ENCODE measurements at regions not wholly inside any gene's neighbourhood (a gene's known extent, or its start where the extent isn't known, plus 50 kb on each side); places are given as distances from the start of the nearest gene placed in this dataset.
"Not testable (repeated sequence)": the region's sequence is repeated elsewhere in the genome, so short reads cannot be mapped to it uniquely, and the experiment has no call there.

DNA sequence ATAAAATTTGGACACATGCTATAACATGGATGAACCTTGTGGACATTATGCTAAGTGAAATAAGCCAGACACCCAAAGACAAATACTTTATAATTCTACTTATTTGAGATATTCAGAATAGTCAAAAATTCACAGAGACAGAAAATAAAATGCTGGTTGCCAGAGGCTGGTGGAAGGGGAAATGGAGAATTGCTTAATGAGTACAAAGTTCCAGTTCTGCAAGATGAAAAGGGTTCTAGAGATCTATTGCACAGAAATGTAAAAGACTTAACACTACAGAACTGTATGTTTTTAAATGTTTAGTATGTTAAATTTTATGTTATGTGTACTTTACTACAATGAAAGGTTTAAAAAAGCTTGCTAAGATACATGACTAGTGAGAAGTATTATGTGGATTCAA is 344.8 kb downstream of the CNTN3 start:
- DNase-seq = no peak

DNA sequence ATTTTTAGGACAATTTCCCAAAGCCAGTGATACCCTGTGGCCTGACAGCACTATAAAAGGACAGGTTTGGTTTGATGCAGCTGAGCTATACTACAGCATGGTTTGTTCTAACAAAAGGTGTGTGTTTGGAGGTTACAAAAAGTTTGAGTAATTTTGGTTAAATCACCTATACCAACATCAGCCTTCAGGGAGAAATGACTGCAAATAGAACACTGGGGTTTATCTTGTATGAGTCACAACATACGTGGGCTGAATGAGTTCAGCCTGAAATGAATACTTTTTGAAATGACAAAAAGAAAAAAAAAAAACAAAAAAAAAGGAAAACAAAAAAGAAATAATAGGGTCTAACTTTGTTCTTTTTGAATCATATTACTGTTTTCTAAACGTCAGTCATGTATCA is 345.7 kb downstream of the CNTN3 start:
- no peak for DNase-seq

DNA sequence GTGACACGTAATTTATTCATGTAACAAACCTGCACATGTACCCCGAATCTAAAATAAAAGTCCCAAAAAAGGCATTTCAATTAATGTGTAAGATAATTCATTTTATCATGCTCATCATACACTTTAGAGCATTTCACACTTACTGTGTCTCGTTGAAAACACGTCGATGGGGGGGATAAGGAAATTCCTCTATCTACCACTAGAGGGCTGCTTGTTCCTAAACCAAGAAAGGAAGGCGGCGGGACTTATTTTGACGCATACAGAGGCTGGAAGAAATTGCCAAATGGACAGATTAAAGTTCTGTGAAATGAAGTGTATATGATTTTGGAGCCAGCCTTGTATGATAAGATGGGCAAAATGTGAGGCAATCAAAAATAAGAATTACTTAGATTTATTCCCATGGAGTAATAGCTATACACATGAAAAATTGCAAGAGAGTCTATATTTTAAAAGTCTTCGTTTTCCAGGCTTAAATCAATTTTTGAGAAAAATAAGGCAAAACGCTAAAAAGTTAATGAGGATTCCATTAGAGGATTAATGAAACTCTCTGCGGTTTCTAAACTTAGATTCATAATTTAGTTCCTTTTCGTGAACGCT is 346.8 kb downstream of the CNTN3 start:
- peak in 1 of 5 experiments; percentile 27 for DNase-seq

DNA sequence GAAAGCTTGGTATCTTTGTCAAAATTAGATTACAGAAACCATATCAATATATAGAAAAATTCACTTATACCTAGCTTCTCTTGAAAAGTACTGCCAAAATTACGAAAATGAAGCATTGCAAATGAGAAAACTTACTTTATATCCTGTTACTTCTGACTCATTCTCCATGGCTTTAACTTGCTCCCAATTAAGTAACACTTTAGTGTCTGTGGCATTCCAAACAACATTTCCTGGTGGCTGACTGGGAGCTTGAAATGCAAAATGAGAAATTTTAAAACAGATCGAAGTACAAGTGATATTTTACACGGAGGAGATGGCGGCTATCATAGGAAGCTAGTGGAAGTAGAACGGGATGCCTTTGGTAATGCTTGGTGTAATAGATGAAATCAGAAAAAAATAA is 347.3 kb downstream of the CNTN3 start:
- no peak for DNase-seq

DNA sequence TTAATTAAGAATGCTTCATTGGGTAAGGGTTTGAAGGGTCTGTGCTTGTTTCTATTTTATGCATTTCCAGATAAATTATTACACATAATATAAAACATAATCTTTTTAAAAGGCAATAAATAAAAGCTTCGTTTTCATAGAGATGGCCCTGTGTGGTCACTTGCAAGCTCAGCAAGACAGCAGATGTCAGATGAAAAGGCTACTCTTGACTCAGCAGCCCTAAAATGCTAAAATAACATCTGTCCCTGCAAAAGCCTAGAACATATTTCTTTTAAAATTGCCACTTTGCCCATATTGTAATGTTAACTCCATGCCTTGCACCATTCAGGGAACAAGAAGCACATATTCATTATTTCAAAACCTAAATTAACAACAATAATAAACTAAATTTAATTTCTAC is 349.4 kb downstream of the CNTN3 start:
- no peak for DNase-seq

DNA sequence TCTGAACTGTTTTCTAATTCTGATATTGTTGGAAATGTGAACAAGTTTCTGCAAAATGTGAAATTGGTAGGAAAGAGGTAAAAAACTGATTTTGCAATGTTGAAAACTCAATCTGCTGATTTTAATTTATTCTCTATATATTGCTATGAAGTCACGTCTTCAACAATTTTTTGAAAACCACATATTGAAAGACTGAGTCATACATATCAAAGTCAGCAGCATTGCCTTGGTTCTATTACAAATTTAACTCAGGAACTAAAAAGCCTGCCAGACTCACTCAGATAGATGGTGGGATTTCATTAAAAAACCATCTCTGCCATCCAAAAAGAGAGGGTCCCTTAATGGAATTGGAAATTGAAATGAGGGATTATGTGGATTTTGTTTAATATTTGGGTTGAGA is 351.4 kb downstream of the CNTN3 start:
- DNase-seq = no peak

DNA sequence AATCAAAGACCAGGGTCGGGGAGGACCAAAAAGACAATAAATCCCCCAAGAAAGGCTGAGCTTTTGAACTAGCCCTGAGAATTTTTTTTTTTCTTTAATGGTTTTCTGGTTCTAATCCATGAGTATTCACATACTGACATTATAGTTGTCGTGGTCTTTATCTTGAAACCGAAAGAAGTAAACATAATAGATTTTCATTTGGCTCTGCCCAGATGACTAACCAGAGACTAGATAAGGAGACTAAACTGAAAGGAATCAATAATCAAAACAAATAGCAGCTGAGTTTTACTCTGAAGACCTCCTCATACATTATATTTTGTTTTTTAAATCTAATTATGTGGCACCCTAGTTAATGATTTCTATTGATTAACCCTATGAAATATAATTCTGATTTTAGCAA is 381.4 kb downstream of the CNTN3 start:
- DNase-seq = no peak

DNA sequence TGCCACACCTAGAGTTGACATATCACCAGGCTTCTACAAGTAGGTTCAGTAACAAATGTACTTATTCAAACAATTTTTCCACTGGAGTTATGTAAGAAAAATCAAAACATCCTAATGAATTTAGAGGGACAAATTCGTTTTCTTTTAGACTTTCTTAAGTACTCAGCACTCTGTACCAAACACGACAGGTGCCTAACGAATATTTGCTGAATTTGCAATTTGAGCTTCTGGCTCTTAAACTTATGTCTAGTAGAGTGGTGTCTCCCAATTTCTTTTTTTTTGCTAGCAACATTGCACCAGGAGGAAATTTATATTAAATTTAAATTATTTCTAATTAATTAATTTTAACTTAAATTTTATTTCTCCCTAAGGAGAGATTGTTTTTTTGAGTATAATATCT is 397.0 kb downstream of the CNTN3 start:
- DNase-seq = no peak

DNA sequence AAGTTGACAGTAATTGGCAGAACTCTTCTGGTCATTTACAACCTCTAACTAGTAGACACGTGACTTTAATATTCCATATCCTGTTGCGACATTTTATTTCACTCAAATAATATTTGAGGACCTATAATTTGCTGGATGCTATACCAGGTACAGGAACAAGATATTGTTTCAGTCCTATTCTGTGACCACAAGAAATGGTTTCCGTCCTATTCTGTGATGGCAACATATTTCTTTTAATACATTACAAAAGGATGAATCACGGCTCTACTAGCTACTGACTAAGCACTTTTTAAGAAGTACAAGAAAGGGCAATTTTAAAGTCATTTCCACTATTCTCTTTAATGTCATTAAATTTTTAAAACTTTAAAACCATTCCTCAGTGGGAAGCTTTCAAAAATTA is 400.2 kb downstream of the CNTN3 start:
- DNase-seq = no peak

DNA sequence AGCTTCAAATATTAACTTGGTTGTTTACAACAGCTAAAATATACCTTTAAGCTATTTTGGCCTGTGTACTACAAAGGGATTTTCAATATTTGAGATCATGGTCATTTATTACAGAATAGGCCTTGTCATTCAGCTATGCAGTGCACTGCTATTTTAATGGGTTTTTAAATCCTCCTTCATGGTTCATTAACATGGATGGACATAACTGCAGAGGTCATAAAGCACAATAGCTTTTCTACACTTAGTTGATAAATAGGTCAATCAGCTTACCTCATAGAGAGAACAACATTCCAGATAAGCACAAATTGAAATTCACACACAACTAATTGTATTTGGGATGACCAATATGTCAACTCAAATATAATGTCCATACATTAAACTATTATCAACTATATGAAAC is 403.7 kb downstream of the CNTN3 start:
- no peak for DNase-seq

DNA sequence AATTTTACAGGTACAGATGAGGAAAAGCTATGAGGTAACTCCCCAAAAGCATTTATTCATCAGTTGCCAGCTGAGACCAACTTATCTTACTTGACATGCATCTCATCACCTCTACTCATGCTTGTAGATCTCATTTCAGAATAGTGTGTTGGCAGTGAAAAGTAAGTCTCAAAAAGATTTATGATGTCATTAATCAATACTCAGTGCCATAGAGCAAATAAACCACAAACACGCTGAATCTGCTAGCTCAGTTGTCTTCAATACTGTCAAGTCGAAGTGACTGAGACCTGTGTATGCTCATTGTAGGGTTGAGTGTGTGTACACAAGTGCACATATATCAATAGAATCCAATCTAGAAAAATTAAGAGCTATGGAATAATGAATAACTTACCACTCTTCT is 413.5 kb downstream of the CNTN3 start:
- no peak for DNase-seq

DNA sequence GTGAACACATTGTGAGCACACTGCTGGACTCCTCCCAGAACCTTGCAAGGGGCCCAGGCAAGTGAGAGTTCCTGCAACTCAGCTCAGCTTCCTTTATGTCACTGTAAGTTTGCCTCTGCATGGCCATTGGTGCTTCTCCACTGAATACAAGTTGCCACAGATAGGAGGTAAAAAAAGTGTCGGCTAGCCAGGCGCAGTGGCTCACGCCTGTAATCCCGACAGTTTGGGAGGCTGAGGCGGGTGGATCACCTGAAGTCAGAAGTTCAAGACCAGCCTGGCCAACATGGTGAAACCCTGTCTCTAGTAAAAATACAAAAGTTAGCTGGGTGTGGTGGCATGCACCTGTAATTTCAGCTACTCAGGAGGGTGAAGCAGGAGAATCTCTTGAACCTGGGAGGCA is 435.8 kb downstream of the CNTN3 start:
- not testable (repeated sequence) for DNase-seq

DNA sequence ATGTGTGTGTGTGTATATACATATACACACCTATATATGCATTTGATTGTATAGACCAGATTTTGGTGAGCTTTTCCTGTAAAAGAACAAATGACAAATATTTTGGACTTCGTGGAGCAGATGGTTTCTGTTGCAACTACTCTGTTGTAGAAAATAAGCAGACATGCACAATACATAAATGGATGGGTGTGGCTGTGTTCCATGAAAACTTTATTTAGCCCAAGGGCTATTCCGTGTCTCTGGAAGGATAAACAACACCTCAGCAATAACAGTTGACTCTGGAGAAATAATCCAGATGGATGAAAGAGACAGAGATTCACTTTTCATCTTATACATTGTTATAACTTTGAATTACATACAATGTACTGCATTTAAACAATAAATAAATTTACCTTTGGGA is 441.4 kb downstream of the CNTN3 start:
- DNase-seq = no peak

DNA sequence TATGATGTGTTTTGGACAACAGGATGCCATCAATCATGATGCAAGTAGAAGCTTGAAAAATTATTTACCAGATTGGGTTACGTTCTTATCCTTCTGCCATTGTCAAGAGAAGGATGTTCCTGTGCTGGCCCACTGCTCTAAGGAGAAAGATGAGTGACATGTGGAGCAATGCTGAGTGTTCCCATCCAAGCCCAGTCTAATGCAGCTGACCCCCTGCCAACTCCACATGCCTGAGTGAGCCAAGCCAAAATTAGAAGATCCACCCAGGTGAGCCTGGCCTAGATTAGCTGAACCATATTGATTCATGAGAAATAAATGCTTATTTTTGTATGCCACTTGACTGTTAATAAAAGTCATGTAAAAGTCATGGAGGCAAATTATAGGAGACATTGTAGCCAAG is 446.5 kb downstream of the CNTN3 start:
- DNase-seq = no peak

DNA sequence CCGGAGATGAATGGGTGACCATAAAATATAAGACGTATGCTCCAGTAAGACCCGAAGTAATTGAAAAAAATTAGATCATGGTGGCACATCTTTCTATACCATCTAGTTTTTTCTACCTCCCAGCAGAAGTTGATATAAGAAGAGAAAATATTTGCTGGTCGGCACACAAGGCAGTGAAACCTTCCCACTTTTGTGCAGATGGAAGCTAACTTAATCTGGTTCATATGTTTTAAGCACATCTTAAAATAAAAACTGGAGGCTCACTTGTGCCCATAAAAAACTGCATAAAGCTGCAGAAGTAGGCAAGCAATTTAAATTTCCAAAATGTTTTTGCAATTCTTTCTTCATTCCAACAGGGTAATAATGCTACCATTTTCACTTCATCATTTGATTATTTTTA is 449.2 kb downstream of the CNTN3 start:
- DNase-seq = no peak

DNA sequence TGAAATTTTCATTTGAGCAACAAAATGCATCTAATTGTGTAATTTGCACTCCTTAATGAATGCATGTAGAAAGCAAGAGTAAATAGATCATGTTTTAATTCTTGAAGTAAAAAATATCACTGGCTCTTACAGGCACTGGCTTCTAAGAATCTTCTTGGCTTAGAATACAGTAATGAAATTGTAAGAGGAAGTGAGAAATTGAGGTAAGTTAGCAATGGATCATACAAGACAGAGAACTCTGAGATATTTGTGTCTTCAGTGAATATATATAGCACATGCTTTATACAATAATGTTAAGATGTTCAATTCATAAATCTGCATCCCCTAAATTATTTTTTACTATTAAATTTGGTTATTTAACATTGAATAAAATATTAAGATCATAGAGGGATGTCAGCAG is 465.0 kb downstream of the CNTN3 start:
- no peak for DNase-seq

DNA sequence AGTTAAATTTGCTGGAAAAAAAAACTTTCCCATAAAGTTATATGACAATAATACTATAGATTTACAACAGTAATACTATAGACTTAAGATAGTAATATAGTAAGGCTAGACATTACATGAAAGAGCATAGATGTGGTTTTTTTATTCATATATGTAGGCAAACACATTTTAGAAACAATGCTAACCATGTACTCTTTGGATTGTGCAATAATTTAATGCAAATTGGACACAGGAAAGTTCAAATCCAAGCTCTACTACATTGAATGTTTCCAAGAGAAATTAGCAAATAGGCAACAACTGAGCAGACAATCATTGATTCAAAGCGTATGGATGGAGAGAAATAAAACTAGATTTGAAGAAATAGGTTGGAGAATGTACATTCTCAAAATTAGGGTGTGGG is 469.2 kb downstream of the CNTN3 start:
- DNase-seq = no peak

DNA sequence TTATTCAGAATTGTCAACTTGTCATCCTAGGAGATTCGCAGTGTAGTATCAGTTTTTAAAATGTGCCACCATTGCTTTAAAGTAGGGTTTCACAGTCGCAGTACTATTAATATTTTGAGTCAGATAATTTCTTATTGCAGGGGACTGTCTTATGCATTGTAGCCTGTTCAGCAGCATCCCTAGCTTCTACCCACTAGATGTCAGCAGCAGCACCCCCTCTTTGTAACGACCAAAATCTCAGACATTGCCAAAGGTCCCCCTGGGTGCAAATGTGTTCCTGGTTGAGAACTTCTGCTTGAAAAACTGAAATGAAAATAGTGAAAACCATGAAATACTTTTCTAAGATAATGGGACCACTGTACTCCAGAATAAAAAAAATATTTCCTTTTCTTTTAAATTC is 474.8 kb downstream of the CNTN3 start:
- no peak for DNase-seq

DNA sequence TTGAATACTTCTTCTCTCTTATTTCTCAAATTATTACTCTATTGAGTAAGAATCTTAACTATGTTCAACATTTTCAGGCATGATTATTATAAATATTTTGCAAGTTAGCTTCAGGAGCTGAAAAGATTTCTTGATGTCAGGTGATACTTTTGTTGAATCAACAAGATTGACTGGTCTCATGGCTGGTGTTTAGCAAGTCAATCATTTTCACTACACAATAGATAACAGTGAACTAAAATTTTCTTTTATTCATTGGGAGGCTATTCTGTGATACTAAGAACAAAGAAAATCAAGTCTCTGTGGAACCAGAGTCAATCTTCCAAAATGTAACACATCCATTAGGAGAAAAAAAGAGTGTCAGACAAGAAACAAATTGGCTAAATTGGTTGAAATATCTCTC is 476.7 kb downstream of the CNTN3 start:
- DNase-seq = no peak

DNA sequence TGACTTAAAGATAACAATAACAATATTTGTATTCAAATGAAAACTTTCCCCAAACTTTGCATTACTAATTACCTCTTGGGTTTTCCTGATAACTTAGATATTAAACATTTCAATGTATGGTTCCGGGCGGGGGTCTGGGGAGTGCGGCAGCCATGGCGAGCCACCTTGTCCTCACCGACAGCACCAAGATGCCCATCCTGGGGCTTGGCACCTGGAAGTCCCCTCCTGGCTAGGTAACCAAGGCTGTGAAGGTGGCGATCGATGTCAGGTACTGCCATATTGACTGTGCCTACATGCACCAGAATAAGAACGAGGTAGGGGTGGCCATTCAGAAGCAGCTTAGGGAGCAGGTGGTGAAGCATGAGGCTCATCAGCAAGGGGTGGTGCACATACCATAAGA is 478.7 kb downstream of the CNTN3 start:
- no peak for DNase-seq

DNA sequence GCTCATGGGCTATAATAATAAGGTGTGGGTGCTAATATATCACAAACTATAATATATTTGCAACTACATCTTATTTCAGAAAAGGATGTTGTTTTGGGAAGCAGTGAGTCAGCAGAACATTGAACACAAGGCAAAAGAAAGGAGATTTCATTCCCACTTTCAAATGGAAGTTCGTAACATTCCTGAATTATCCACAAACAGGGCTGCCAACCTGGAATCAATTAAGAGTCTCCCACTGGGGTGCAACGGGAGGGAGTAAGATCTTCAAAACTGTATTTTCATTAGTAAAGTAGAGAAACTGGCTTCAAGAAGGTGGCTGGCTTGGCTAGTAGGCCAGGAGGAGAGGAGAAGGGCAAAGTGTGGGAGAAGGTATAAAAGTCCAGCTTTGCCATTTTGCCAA is 479.6 kb downstream of the CNTN3 start:
- DNase-seq = no peak

DNA sequence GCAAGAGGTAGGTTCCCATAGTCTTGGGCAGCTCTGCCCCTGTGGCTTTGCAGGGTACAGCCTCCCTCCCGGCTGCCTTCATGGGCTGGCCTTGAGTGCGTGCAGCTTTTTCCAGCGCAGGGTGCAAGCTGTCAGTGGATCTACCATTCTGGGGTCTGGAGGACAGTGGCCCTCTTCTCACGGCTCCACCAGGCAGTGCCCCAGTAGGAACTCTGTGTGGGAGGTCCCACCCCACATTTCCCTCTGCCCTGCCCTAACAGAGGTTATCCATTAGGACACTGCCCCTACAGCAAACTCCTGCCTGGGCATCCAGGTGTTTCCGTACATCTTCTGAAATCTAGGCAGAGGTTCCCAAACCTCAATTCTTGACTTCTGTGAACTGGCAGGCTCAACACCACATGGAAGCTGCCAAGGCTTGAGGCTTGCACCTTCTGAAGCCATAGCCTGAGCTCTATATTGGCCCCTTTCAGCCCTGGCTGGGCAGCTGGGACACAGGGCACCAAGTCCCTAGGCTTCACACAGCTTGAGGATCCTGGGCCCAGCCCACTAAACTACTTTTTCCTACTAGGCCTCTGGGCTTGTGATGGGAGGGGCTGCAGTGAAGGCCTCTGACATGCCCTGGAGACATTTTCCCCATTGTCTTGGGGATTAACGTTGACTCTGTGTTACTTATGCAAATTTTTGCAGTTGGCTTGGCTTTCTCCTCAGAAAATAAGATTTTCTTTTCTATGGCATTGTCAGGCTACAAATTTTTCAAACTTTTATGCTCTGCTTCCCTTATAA is 482.7 kb downstream of the CNTN3 start:
- not testable (repeated sequence) for DNase-seq

DNA sequence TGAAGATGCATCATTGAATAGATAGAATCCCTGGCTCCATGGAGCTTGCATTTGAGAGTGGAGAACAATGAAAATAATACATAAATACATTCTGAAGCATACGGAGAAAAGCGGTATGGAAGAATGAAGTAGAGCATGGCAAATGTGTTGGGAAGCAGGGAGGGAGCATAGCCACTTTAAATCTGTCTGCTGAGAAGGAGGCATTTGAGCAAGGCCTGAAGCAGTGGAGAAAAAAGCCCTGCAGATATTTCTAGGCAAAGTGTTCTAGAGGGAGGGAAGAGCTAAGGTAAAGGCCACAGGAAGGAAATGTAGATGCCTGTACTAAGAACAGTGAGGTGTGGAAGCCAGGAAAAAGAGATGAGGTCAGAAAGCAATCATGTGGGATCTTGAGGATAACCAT is 484.8 kb downstream of the CNTN3 start:
- no peak for DNase-seq

DNA sequence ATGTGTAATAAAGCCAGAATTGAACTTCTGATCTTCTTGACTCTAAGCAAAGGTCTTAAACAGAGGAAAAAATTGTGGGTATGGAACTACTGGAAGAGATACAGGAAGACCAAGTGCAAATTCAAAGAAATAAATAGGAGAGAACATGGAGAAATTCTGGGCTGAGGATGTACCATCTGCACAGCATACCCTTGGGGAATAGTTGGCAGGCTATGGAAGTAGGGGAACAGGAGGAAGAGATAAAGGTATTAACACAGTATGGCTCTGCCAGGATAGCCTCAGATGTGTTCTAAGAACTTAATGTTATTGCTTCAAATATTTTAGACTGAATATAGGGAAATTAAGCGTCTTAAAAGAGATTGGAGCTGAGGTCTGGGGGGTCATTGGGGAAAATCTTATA is 485.4 kb downstream of the CNTN3 start:
- DNase-seq = no peak

DNA sequence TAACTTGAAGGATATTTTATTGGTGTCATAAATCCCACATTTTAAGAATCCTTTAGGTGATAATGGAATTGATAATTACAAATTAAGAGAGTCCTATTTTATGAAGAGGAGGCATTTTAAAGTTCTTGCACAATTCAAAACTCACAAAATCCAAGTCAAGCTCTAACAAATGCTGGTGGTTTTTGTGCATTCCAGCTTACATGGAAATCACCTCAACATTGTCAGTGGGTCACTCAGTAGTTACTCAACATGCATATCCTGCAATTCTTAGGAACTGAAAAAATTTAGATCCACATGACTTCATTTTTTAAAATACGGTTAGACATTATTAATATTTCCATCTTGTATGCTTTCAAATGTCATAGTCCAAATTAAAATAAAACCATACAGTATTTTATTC is 487.2 kb downstream of the CNTN3 start:
- DNase-seq = no peak
